GM23338 (cell line): ENCODE measurements at regions not wholly inside any gene's neighbourhood (a gene's known extent, or its start where the extent isn't known, plus 50 kb on each side); places are given as distances from the start of the nearest gene placed in this dataset.

Experiments used
- EZH2 ChIP-seq: fragments of 200-600 bp; sonication (generic); IDR thresholded peaks from one replicate; pipeline ENCODE4 v1.8.0; 2017; ENCODE audit warnings: antibody characterized with exemption, mild to moderate bottlenecking, low read depth; ENCODE audit not compliant: unreplicated experiment
- POLR2AphosphoS5 ChIP-seq: IDR thresholded peaks from 2 replicates; pipeline ENCODE4 v1.6.1; 2016; ENCODE audit warnings: antibody characterized with exemption, low read depth
- STAT1 ChIP-seq: IDR thresholded peaks from one replicate; pipeline ENCODE4 v1.6.1; 2016; ENCODE audit warnings: antibody characterized with exemption; ENCODE audit not compliant: unreplicated experiment
- ZNF331 ChIP-seq: fragments of 250-450 bp; sonication (Bioruptor Pico); IDR thresholded peaks from 2 replicates; pipeline ENCODE4 v1.5.0; 2020; ENCODE audit warnings: low read depth, mild to moderate bottlenecking, moderate library complexity
- TF ChIP-seq, protein P1 (sequence below), 2 experiments: fragments of 200-600 bp in 1 of 2; sonication (generic) in 1 of 2; conservative IDR thresholded peaks; 2 replicates each; pipeline versions ENCODE4 v1.5.1 to v1.6.1; 2016 to 2017; ENCODE audit warnings: antibody characterized with exemption in 2 of 2, low read depth in 2 of 2, mild to moderate bottlenecking in 2 of 2, moderate library complexity in 1 of 2

DNA sequence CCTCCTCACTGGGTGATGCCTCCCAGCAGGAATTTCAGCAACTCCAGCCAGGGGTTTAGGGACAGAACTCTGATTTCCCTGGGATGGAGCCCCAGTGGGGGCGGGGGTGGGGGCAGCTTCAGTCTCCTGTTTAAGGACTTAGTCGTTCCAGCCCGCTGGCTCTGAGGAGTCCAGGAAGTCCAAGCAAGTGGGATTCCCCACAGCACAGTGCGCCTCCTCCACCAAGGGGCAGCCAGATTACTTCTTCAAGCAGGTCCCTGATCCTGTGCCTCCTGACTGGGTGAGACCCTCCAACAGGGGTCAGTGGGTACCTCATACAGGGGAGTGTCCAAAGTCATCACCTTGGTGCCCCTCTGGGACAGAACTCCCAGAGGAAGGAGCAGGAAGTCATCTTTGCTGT lies 1438.4 kb upstream of the B3GALT2 start:
- TF ChIP-seq, protein P1, sequence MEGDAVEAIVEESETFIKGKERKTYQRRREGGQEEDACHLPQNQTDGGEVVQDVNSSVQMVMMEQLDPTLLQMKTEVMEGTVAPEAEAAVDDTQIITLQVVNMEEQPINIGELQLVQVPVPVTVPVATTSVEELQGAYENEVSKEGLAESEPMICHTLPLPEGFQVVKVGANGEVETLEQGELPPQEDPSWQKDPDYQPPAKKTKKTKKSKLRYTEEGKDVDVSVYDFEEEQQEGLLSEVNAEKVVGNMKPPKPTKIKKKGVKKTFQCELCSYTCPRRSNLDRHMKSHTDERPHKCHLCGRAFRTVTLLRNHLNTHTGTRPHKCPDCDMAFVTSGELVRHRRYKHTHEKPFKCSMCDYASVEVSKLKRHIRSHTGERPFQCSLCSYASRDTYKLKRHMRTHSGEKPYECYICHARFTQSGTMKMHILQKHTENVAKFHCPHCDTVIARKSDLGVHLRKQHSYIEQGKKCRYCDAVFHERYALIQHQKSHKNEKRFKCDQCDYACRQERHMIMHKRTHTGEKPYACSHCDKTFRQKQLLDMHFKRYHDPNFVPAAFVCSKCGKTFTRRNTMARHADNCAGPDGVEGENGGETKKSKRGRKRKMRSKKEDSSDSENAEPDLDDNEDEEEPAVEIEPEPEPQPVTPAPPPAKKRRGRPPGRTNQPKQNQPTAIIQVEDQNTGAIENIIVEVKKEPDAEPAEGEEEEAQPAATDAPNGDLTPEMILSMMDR (conservative IDR thresholded peaks at IDR 0.05; ENCODE audit: low read depth in 2 of 2): no peak
- TF ChIP-seq EZH2 (no peak), ZNF331 (CRISPR knock-in tag) (no peak), STAT1 (no peak), POLR2AphosphoS5 (no peak)
